HepG2 (cell line): ENCODE measurements at regions not wholly inside any gene's neighbourhood (a gene's known extent, or its start where the extent isn't known, plus 50 kb on each side); places are given as distances from the start of the nearest gene placed in this dataset.

ENCODE experiments used
- NFIB ChIP-seq: sonication (generic); formaldehyde crosslinking; IDR thresholded peaks from 2 replicates; pipeline ENCODE4 v1.9.0; 2021; ENCODE audit warnings: missing genetic modification reagents, mild to moderate bottlenecking, borderline replicate concordance
- RBM22 ChIP-seq: fragments of 200-400 bp; formaldehyde crosslinking; optimal IDR thresholded peaks from 2 replicates; pipeline ENCODE3; 2017; ENCODE audit warnings: mild to moderate bottlenecking, low read length, moderate library complexity
- SRSF1 ChIP-seq: fragments of 200-400 bp; formaldehyde crosslinking; optimal IDR thresholded peaks from 2 replicates; pipeline ENCODE3; 2017; ENCODE audit warnings: mild to moderate bottlenecking, low read depth, low read length, moderate library complexity
- TCF12 ChIP-seq, 2 experiments: fragments of 450-650 bp in 1 of 2; sonication (generic) in 1 of 2; formaldehyde crosslinking in 1 of 2; IDR thresholded peaks; 2 replicates each; pipeline versions ENCODE4 v1.6.1 to v1.8.0; 2017 to 2022; ENCODE audit warnings: antibody characterized with exemption in 1 of 2, mild to moderate bottlenecking in 1 of 2, missing genetic modification reagents in 1 of 2, moderate library complexity in 1 of 2
- TERF1 ChIP-seq: sonication (generic); formaldehyde crosslinking; IDR thresholded peaks from 2 replicates; pipeline ENCODE4 v1.8.0; 2022; ENCODE audit warnings: mild to moderate bottlenecking, missing genetic modification reagents, moderate library complexity
- YY1 ChIP-seq: IDR thresholded peaks from 2 replicates; pipeline ENCODE4 v1.6.1; 2011; ENCODE audit warnings: low read length, low read depth, moderate library complexity, mild to moderate bottlenecking; ENCODE audit not compliant: insufficient read depth, insufficient replicate concordance
- ZBTB40 ChIP-seq, 2 experiments: fragments of 450-650 bp in 1 of 2; sonication (generic) in 1 of 2; formaldehyde crosslinking in 1 of 2; IDR thresholded peaks; 2 replicates each; pipeline versions ENCODE4 v1.6.1 to v1.8.0; 2016 to 2022; ENCODE audit warnings: antibody characterized with exemption in 1 of 2, mild to moderate bottlenecking in 1 of 2, missing genetic modification reagents in 1 of 2
- ZKSCAN8 ChIP-seq: IDR thresholded peaks from 2 replicates; pipeline ENCODE4 v1.6.1; 2016; ENCODE audit warnings: borderline replicate concordance, missing genetic modification reagents, missing compliant biosample characterization
- ZNF329 ChIP-seq: sonication (generic); formaldehyde crosslinking; IDR thresholded peaks from 2 replicates; pipeline ENCODE4 v1.9.0; 2021; ENCODE audit warnings: low read depth, mild to moderate bottlenecking, missing genetic modification reagents
- ZNF44 ChIP-seq: sonication (generic); formaldehyde crosslinking; IDR thresholded peaks from 2 replicates; pipeline ENCODE4 v1.5.1; 2020; ENCODE audit warnings: mild to moderate bottlenecking, missing genetic modification reagents

- no peak for TF ChIP-seq ZKSCAN8 (CRISPR knock-in tag)
- TF ChIP-seq NFIB (CRISPR knock-in tag) = no peak
- TF ChIP-seq YY1 = no peak
- no peak for TF ChIP-seq ZNF44
- TF ChIP-seq RBM22 = no peak
- TF ChIP-seq TERF1 (CRISPR knock-in tag) = no peak
- no peak for TF ChIP-seq ZNF329 (CRISPR knock-in tag)
- no peak for TF ChIP-seq ZBTB40 (IDR thresholded peaks at IDR 0.05)
- no peak for TF ChIP-seq ZBTB40 (CRISPR knock-in tag; IDR thresholded peaks at IDR 0.05)
- no peak for TF ChIP-seq SRSF1
- TF ChIP-seq TCF12 (IDR thresholded peaks at IDR 0.05) = no peak
- no peak for TF ChIP-seq TCF12 (CRISPR knock-in tag; IDR thresholded peaks at IDR 0.05)
Observed at GRCh38 chr22:44375451-44375850, 62.7 kb upstream of the SHISAL1 start (continued).
